ENCODE measurements at regions not wholly inside any gene's neighbourhood (a gene's known extent, or its start where the extent isn't known, plus 50 kb on each side); places are given as distances from the start of the nearest gene placed in this dataset.

DNA sequence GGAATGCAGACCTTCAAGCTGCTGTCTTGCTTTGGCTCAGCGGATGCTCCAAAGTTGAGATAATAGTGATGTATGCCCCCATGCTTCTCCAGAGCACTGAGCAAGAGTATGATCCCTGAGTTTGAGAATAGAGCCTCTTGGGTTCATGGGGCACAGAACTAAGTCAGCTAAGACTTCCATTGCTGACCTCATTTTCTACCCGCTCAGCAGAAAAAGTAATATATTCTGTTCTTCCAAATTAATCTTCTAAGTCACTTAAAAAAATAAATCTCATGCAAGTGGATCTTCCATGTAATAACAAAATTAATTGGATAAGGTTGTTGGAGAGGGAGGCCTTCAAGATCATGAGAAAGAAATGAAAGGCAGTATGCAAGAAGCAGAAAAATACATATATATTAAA, 483.9 kb downstream of the DNAH5 start:
- TF ChIP-seq, protein P1, sequence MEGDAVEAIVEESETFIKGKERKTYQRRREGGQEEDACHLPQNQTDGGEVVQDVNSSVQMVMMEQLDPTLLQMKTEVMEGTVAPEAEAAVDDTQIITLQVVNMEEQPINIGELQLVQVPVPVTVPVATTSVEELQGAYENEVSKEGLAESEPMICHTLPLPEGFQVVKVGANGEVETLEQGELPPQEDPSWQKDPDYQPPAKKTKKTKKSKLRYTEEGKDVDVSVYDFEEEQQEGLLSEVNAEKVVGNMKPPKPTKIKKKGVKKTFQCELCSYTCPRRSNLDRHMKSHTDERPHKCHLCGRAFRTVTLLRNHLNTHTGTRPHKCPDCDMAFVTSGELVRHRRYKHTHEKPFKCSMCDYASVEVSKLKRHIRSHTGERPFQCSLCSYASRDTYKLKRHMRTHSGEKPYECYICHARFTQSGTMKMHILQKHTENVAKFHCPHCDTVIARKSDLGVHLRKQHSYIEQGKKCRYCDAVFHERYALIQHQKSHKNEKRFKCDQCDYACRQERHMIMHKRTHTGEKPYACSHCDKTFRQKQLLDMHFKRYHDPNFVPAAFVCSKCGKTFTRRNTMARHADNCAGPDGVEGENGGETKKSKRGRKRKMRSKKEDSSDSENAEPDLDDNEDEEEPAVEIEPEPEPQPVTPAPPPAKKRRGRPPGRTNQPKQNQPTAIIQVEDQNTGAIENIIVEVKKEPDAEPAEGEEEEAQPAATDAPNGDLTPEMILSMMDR (IDR thresholded peaks at IDR 0.05; ENCODE audit: low read depth, low read length): no peak
- no peak for TF ChIP-seq POLR2A (IDR thresholded peaks at IDR 0.05; ENCODE audit: extremely low read depth, insufficient read length)
